NT2/D1 (cell line): ENCODE measurements at regions not wholly inside any gene's neighbourhood (a gene's known extent, or its start where the extent isn't known, plus 50 kb on each side); places are given as distances from the start of the nearest gene placed in this dataset.
"Not testable (repeated sequence)": the region's sequence is repeated elsewhere in the genome, so short reads cannot be mapped to it uniquely, and the experiment has no call there.

Source experiments
- DNase-seq: peaks from one replicate; pipeline ENCODE4 v3.0.0-alpha.2; 2011; ENCODE audit warnings: low read depth, low spot score
- H3K27me3 ChIP-seq: 2 replicates; pipeline ENCODE4 v1.6.0; 2011; ENCODE audit warnings: mild to moderate bottlenecking; ENCODE audit not compliant: insufficient read length, insufficient read depth
- H3K36me3 ChIP-seq: 2 replicates; pipeline ENCODE4 v1.6.1; 2011; ENCODE audit warnings: mild to moderate bottlenecking, low read length, mixed read lengths; ENCODE audit not compliant: insufficient read depth, insufficient read length
- H3K4me1 ChIP-seq: 2 replicates; pipeline ENCODE4 v1.5.1; 2011; ENCODE audit not compliant: insufficient read depth, insufficient read length
- H3K4me3 ChIP-seq: 2 replicates; pipeline ENCODE4 v1.5.1; 2011; ENCODE audit warnings: low read depth; ENCODE audit not compliant: insufficient read length
- H3K9ac ChIP-seq: 2 replicates; pipeline ENCODE4 v1.6.0; 2011; ENCODE audit warnings: low read depth; ENCODE audit not compliant: insufficient read length
- H3K9me3 ChIP-seq: 2 replicates; pipeline ENCODE4 v1.5.1; 2011; ENCODE audit warnings: mild to moderate bottlenecking, low read length; ENCODE audit not compliant: insufficient read depth
- SUZ12 ChIP-seq: IDR thresholded peaks from 2 replicates; pipeline ENCODE4 v1.6.1; 2011; ENCODE audit not compliant: insufficient read length, insufficient read depth; ENCODE audit errors: extremely low read depth
- YY1 ChIP-seq: IDR thresholded peaks from 2 replicates; pipeline ENCODE4 v1.6.1; 2011; ENCODE audit not compliant: insufficient read length, insufficient read depth
- ZNF274 ChIP-seq: IDR thresholded peaks from 2 replicates; pipeline ENCODE4 v1.6.1; 2011; ENCODE audit warnings: mild to moderate bottlenecking, low read depth, low read length

DNA sequence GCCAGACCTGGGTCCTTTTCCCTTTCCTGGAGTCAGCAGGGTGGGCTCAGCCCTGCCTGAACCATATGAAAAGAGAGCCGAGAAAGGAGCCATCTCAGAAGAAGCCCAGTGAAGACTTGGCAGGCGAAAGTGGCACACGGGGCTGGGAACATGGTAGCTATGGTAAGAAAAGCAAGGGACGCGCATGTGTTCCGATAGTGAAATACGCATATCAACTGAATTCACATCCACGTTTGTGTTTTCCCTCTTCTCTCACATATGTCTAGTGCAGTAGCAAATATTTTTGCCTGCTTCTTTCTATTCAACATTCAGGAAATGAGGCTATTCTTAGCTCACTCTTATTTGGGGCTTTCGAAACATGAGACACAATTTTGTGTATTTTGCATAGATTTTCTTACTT lies 54.1 kb upstream of the PEG3 start:
- Histone ChIP-seq H3K9me3 (no peaks in the 10 kb centered on the region), H3K4me1 (no peaks in the 10 kb centered on the region), H3K9ac (no peak overlapping the region), H3K4me3 (no peak overlapping the region), H3K36me3 (no peaks in the 10 kb centered on the region), H3K27me3 (no peaks in the 10 kb centered on the region)
- DNase-seq, result no peak
- TF ChIP-seq SUZ12, result no peak
- no peak for TF ChIP-seq ZNF274

GRCh38 chr19:56896095-56896494 lies 55.6 kb upstream of the PEG3 start:
- DNase-seq, result no peak
- Histone ChIP-seq H3K27me3 (no peaks in the 10 kb centered on the region), H3K9me3 (no peaks in the 10 kb centered on the region), H3K4me1 (no peaks in the 10 kb centered on the region), H3K36me3 (no peaks in the 10 kb centered on the region), H3K4me3 (no peak overlapping the region), H3K9ac (no peak overlapping the region)
- no peak for TF ChIP-seq SUZ12
- TF ChIP-seq YY1, result no peak
- no peak for TF ChIP-seq ZNF274

GRCh38 chr19:56899943-56900342 lies 59.4 kb upstream of the PEG3 start:
- DNase-seq, result no peak
- Histone ChIP-seq H3K4me1 (no peaks in the 10 kb centered on the region), H3K36me3 (no peaks in the 10 kb centered on the region), H3K9ac (no peak overlapping the region), H3K4me3 (no peak overlapping the region), H3K27me3 (no peaks in the 10 kb centered on the region), H3K9me3 (no peaks in the 10 kb centered on the region)
- TF ChIP-seq SUZ12, result no peak
- TF ChIP-seq YY1, result no peak
- TF ChIP-seq ZNF274, result no peak

DNA sequence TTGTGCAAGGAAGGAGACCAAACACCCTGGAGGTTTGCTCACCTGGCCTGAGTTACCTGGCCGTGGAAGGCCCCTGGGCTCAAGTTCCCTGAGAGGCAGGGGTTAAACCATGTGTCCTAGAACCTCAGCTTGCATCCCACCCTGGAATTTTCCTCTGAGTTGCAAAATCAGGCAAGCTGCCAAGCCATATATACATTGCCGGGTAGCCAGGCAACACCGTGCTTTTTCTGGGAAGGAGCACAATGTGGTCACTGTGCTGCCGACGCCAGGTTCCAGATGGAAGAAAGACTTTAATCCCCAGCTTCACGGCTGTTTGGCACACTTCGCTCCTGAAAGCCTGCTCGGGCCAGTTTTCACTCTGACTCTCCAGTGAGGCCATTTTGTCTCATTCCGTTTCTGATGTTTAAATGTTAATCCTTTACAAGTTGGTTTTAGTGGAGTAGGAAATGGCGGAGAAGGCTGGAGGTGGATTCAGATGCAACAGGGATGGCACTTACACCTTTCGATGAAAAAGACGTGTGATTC lies 60.1 kb upstream of the PEG3 start:
- no peaks in the 10 kb centered on the region for H3K27me3 ChIP-seq
- no peak overlapping the region for H3K9ac ChIP-seq
- TF ChIP-seq YY1, result no peak
- TF ChIP-seq SUZ12, result no peak
- TF ChIP-seq ZNF274, result no peak
- no peak for DNase-seq
- no peak overlapping the region for H3K4me3 ChIP-seq
- no peaks in the 10 kb centered on the region for H3K4me1 ChIP-seq
- H3K36me3 ChIP-seq, result no peaks in the 10 kb centered on the region
- no peaks in the 10 kb centered on the region for H3K9me3 ChIP-seq

DNA sequence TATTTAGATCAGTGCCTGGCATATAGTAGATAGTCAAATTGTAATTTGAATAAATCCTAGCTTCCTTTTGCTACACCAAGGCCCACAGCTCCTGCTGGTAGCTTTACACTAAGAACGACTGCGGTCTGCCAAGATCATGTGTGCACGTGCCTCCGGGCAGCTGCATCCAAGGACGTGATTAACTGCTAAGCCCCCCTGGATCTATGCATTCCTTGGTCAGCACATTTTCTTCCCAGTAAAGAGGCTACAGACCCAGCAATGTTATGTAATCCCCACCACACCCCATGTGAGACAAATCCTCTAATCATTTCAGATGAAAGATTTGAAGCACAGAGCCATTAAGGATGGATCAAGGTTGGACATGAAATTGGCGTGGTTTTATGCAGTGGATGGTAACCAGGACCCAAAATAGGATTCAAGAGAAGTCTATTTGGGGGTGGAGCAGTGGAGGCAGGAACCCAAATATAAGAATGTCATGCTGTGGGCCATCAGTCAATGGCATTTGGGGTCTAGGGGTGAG lies 65.2 kb upstream of the PEG3 start:
- Histone ChIP-seq H3K27me3 (no peaks in the 10 kb centered on the region), H3K36me3 (no peaks in the 10 kb centered on the region), H3K9ac (no peak overlapping the region), H3K9me3 (no peaks in the 10 kb centered on the region), H3K4me1 (no peaks in the 10 kb centered on the region), H3K4me3 (no peak overlapping the region)
- no peak for DNase-seq
- TF ChIP-seq YY1 (no peak), ZNF274 (no peak), SUZ12 (no peak)

- Histone ChIP-seq H3K4me1 (no peaks in the 10 kb centered on the region), H3K27me3 (no peaks in the 10 kb centered on the region), H3K9ac (no peak overlapping the region), H3K36me3 (no peaks in the 10 kb centered on the region), H3K4me3 (no peak overlapping the region), H3K9me3 (no peaks in the 10 kb centered on the region)
- TF ChIP-seq SUZ12 (no peak), YY1 (no peak), ZNF274 (no peak)
- no peak for DNase-seq
These were observed 72.0 kb upstream of the PEG3 start for GRCh38 chr19:56912401-56913112.

- H3K4me3 ChIP-seq, H3K4me1 ChIP-seq, DNase-seq, H3K9me3 ChIP-seq, H3K27me3 ChIP-seq, H3K9ac ChIP-seq, H3K36me3 ChIP-seq: not testable (repeated sequence)
These were observed 72.6 kb upstream of the PEG3 start for GRCh38 chr19:56913113-56913455.

- DNase-seq, result no peak
- Histone ChIP-seq H3K9ac (no peak overlapping the region), H3K4me1 (no peaks in the 10 kb centered on the region), H3K36me3 (no peaks in the 10 kb centered on the region), H3K27me3 (no peaks in the 10 kb centered on the region), H3K9me3 (no peaks in the 10 kb centered on the region), H3K4me3 (no peak overlapping the region)
- no peak for TF ChIP-seq YY1
- TF ChIP-seq ZNF274, result no peak
- TF ChIP-seq SUZ12, result no peak
These were observed 76.0 kb upstream of the PEG3 start for GRCh38 chr19:56916528-56916927.
